WI38 (cell line): ENCODE measurements at regions not wholly inside any gene's neighbourhood (a gene's known extent, or its start where the extent isn't known, plus 50 kb on each side); places are given as distances from the start of the nearest gene placed in this dataset.

Experiments used
- H3K4me3 ChIP-seq: 2 replicates; pipeline ENCODE4 v1.5.1; 2011; ENCODE audit warnings: low read depth, mild to moderate bottlenecking, control low read depth, low read length
- TF ChIP-seq, protein P1 (sequence below): IDR thresholded peaks from 2 replicates; pipeline ENCODE4 v1.5.1; 2012; ENCODE audit warnings: low read depth, mild to moderate bottlenecking, control low read depth, low read length

- no peak overlapping the region for H3K4me3 ChIP-seq
- TF ChIP-seq, protein P1, sequence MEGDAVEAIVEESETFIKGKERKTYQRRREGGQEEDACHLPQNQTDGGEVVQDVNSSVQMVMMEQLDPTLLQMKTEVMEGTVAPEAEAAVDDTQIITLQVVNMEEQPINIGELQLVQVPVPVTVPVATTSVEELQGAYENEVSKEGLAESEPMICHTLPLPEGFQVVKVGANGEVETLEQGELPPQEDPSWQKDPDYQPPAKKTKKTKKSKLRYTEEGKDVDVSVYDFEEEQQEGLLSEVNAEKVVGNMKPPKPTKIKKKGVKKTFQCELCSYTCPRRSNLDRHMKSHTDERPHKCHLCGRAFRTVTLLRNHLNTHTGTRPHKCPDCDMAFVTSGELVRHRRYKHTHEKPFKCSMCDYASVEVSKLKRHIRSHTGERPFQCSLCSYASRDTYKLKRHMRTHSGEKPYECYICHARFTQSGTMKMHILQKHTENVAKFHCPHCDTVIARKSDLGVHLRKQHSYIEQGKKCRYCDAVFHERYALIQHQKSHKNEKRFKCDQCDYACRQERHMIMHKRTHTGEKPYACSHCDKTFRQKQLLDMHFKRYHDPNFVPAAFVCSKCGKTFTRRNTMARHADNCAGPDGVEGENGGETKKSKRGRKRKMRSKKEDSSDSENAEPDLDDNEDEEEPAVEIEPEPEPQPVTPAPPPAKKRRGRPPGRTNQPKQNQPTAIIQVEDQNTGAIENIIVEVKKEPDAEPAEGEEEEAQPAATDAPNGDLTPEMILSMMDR: no peak
These were observed 335.7 kb downstream of the NSG2 start for GRCh38 chr5:174381241-174381640.

- TF ChIP-seq, protein P1: no peak
These were observed 338.0 kb downstream of the NSG2 start for GRCh38 chr5:174383210-174384167.

GRCh38 chr5:174384509-174384947, 339.0 kb downstream of the NSG2 start:
- H3K4me3 ChIP-seq: no peak overlapping the region
- TF ChIP-seq, protein P1: no peak

More at GRCh38 chr5:174383210-174384167, 338.0 kb downstream of the NSG2 start:
- H3K4me3 ChIP-seq: no peak overlapping the region

DNA sequence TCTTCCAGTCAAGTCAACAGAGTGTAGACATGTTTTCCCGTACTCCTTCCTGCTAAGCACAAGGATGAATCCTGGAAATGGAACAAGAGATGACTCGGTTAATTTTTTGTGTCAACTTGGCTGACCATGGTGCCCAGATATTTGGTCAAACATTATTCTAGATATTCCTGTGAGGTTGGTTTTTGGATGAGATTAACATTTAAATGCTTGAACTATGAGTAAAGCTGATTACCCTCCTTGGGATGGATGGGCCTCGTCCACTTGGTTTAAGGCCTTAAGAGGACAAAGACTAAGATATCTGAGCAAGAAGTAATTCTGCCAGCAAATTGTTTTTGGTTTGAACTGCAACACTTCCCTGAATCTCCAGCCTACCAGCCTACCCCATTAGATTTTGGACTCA, 338.1 kb upstream of the MSX2 start:
- no peak overlapping the region for H3K4me3 ChIP-seq
- TF ChIP-seq, protein P1: no peak

- H3K4me3 ChIP-seq: no peak overlapping the region
- TF ChIP-seq, protein P1: no peak
These were observed 337.5 kb upstream of the MSX2 start for GRCh38 chr5:174386846-174387245.

DNA sequence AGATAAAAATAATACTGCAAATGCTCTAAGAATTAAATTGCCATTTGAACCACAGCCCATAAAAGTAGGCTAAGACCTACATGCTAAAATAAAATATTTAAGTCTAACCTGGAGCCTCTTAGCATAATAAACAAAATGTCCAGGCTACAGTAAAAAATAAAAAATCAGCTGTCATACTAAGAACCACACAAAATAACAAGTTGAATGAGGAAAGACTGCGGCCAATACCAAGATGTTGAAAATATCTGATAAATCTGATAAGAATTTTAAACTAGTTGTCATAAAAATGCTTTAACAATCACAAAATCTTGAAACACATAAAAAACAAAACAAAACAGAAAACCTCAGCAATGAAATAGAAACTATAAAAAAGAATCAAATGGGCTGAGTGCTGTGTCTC, 336.9 kb upstream of the MSX2 start:
- H3K4me3 ChIP-seq: no peak overlapping the region
- TF ChIP-seq, protein P1: no peak

DNA sequence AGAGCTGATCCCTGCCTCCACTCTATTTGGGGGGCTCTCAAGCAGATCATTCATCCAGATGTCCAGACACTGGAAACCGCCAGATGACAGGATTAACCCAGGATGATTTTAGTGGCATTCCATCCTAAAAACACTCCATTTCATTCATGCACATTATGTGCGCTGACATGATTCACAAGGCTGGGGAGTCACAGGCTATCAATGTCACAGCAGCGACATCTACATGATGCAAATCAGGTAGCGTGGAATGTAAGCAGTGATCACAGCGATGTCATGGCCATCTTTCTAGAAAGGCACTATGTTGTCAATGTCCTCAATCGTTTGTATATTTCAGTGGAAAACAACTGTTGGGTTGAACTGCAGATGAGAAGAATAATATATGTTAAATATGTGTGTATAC, 331.5 kb upstream of the MSX2 start:
- no peak overlapping the region for H3K4me3 ChIP-seq
- TF ChIP-seq, protein P1: no peak
